K562 (cell line): ENCODE measurements at regions not wholly inside any gene's neighbourhood (a gene's known extent, or its start where the extent isn't known, plus 50 kb on each side); places are given as distances from the start of the nearest gene placed in this dataset.

Experiments used
- ATAC-seq: fragments of 200-7000 bp; cut with Tn5 transposase; 3 replicates; pipeline ENCODE4 v1.9.1; 2020; ENCODE audit warnings: moderate library complexity
- BruUV-seq: library from RNA; stranded (reverse); fragments of 400-500 nt; replicated peaks from 2 replicates; lab custom pipeline; 2021; lab: Mats Ljungman, UMichigan
- CTCF ChIA-PET: fragments of 300-600 bp; formaldehyde crosslinking; extraction: SDS; loops from one replicate; lab custom pipeline; 2021; ENCODE audit warnings: low intra/inter-chr PET ratio; lab: Yijun Ruan, JAX
- POLR2A ChIA-PET: fragments of 300-600, 350-650 bp; sonication (Branson Sonifier 250); formaldehyde crosslinking; extraction: SDS; loops from one replicate; lab custom pipeline; 2021; ENCODE audit warnings: antibody characterized with exemption, inconsistent platforms; lab: Yijun Ruan, JAX
- DNase-seq, 4 experiments: peaks; one replicate each; pipeline versions ENCODE4 v3.0.0 to v3.0.0-alpha.2; 2011 to 2018; ENCODE audit warnings: low spot score in 3 of 4, mixed read lengths in 3 of 4; ENCODE audit errors: extremely low read depth in 1 of 4
- FAIRE-seq: peaks from 2 replicates; lab custom pipeline; 2011; peaks lifted over from hg19 to GRCh38; lab: Jason Lieb, UNC
- H2AFZ ChIP-seq: 2 replicates; pipeline ENCODE4 v1.6.0; 2011; ENCODE audit warnings: low read depth, low read length, control low read depth, inconsistent platforms
- H3K27ac ChIP-seq: fragments of 200-600 bp; 3 replicates; pipeline ENCODE4 v1.8.0; 2011; ENCODE audit warnings: low read depth, mild to moderate bottlenecking, control low read depth, inconsistent platforms, low read length, moderate library complexity, mixed read lengths; ENCODE audit errors: extremely low read depth
- H3K27me3 ChIP-seq, 2 experiments: fragments of 300-600 bp in 1 of 2; 2 replicates in 1 of 2; 3 replicates in 1 of 2; pipeline versions ENCODE4 v1.6.0 to v1.8.0; 2011; ENCODE audit warnings: inconsistent platforms in 2 of 2, low read length in 2 of 2, mild to moderate bottlenecking in 1 of 2, mixed read lengths in 1 of 2, moderate library complexity in 1 of 2; ENCODE audit not compliant: control insufficient read depth in 2 of 2, insufficient read depth in 2 of 2
- H3K36me3 ChIP-seq: fragments of 300-600 bp; 3 replicates; pipeline ENCODE4 v1.8.0; 2011; ENCODE audit warnings: mild to moderate bottlenecking, low read length, inconsistent platforms; ENCODE audit not compliant: control insufficient read depth, insufficient read depth
- H3K4me1 ChIP-seq, 2 experiments: fragments of 200-600 bp in 1 of 2; replicated peaks in 1 of 2; 2 replicates in 1 of 2; 3 replicates in 1 of 2; pipeline versions ENCODE4 v1.5.1 to v1.8.0; 2011; ENCODE audit warnings: inconsistent platforms in 2 of 2, low read length in 2 of 2, mild to moderate bottlenecking in 1 of 2, mixed read lengths in 1 of 2, moderate library complexity in 1 of 2; ENCODE audit not compliant: control insufficient read depth in 2 of 2, insufficient read depth in 2 of 2
- H3K4me2 ChIP-seq: 2 replicates; pipeline ENCODE4 v1.6.1; 2011; ENCODE audit warnings: low read length, control low read depth, inconsistent platforms, mixed read lengths; ENCODE audit not compliant: insufficient read depth
- H3K4me3 ChIP-seq: fragments of 200-600 bp; sonication (generic), shearing (Covaris generic); 2 replicates; pipeline ENCODE4 v1.5.1; 2016; ENCODE audit warnings: control low read depth, inconsistent platforms
- H3K79me2 ChIP-seq: fragments of 200-600 bp; 3 replicates; pipeline ENCODE4 v1.8.0; 2011; ENCODE audit warnings: low read length, inconsistent platforms; ENCODE audit not compliant: control insufficient read depth, insufficient read depth
- H3K9ac ChIP-seq, 2 experiments: 2 replicates each; pipeline versions ENCODE4 v1.6.0 to v1.6.1; 2011; ENCODE audit warnings: low read depth in 2 of 2, low read length in 2 of 2, control low read depth in 1 of 2, inconsistent platforms in 1 of 2, mild to moderate bottlenecking in 1 of 2, mixed read lengths in 1 of 2; ENCODE audit not compliant: insufficient read depth in 1 of 2
- H3K9me1 ChIP-seq: one replicate; pipeline ENCODE4 v1.6.0; 2011; ENCODE audit warnings: inconsistent platforms, mild to moderate bottlenecking, low read length, moderate library complexity; ENCODE audit not compliant: control insufficient read depth, insufficient read depth
- H3K9me3 ChIP-seq: replicated peaks from 2 replicates; pipeline ENCODE4 v1.5.1; 2011; ENCODE audit warnings: low read depth, low read length, inconsistent platforms; ENCODE audit not compliant: control insufficient read depth, insufficient read depth
- H4K20me1 ChIP-seq: replicated peaks from 2 replicates; pipeline ENCODE4 v1.6.1; 2011; ENCODE audit warnings: low read length, inconsistent platforms, mixed read lengths; ENCODE audit not compliant: control insufficient read depth, insufficient read depth
- ATF2 ChIP-seq: sonication (generic); formaldehyde crosslinking; IDR thresholded peaks from 2 replicates; pipeline ENCODE4 v1.8.1; 2022; ENCODE audit warnings: missing genetic modification reagents
- CREM ChIP-seq: IDR thresholded peaks from 2 replicates; pipeline ENCODE4 v1.6.1; 2014; ENCODE audit warnings: antibody characterized with exemption, low read depth
- GATAD2B ChIP-seq: fragments of 450-650 bp; IDR thresholded peaks from 2 replicates; pipeline ENCODE4 v1.6.1; 2017; ENCODE audit warnings: mild to moderate bottlenecking, borderline replicate concordance
- HDAC1 ChIP-seq, 2 experiments: fragments of 450-650 bp; IDR thresholded peaks; 2 replicates each; pipeline ENCODE4 v1.6.1; 2016 to 2017; ENCODE audit warnings: inconsistent platforms in 1 of 2, mild to moderate bottlenecking in 1 of 2, moderate library complexity in 1 of 2
- PHTF2 ChIP-seq: fragments of 250-450 bp; sonication (Bioruptor Pico); IDR thresholded peaks from 2 replicates; pipeline ENCODE4 v1.5.0; 2021; ENCODE audit warnings: mild to moderate bottlenecking
- PML ChIP-seq: IDR thresholded peaks from 2 replicates; pipeline ENCODE4 v1.6.1; 2012; ENCODE audit warnings: low read length, inconsistent platforms
- PPARD ChIP-seq: fragments of 250-450 bp; sonication (Bioruptor Pico); IDR thresholded peaks from 2 replicates; pipeline ENCODE4 v1.8.0; 2022; ENCODE audit warnings: inconsistent platforms, mild to moderate bottlenecking, moderate library complexity
- STAT5A ChIP-seq: IDR thresholded peaks from 2 replicates; pipeline ENCODE4 v1.6.1; 2012; ENCODE audit warnings: low read length, inconsistent platforms, borderline replicate concordance
- TBP ChIP-seq: optimal IDR thresholded peaks from 2 replicates; pipeline ENCODE3; 2011; ENCODE audit warnings: low read depth, low read length, improper control_type of control experiment
- THAP12 ChIP-seq: fragments of 250-450 bp; sonication (Bioruptor Pico); IDR thresholded peaks from 2 replicates; pipeline ENCODE4 v1.9.0; 2021; ENCODE audit warnings: mild to moderate bottlenecking, inconsistent platforms
- ZEB2 ChIP-seq: fragments of 450-650 bp; IDR thresholded peaks from 2 replicates; pipeline ENCODE4 v1.6.1; 2016
- ZNF311 ChIP-seq: fragments of 250-450 bp; sonication (Bioruptor Pico); IDR thresholded peaks from 2 replicates; pipeline ENCODE4 v1.4.0; 2020; ENCODE audit warnings: mild to moderate bottlenecking, moderate library complexity
- ZNF518B ChIP-seq: fragments of 250-450 bp; sonication (Bioruptor Pico); IDR thresholded peaks from 2 replicates; pipeline ENCODE4 v1.5.0; 2021; ENCODE audit warnings: mild to moderate bottlenecking, moderate library complexity
- ZNF76 ChIP-seq: fragments of 250-450 bp; sonication (Bioruptor Pico); IDR thresholded peaks from 2 replicates; pipeline ENCODE4 v1.4.0; 2020; ENCODE audit warnings: mild to moderate bottlenecking, moderate library complexity, borderline replicate concordance
- WGBS: fragments of 100-300 bp; shearing (Covaris generic); methylation state at CpG from one replicate; pipeline ENCODE4 v1.1.6; 2016; ENCODE audit warnings: low coverage, mixed read lengths; ENCODE audit not compliant: insufficient coverage; ENCODE audit errors: missing lambda C conversion rate; 5-methylcytosine and 5-hydroxymethylcytosine counted together
- in situ Hi-C: fragments of 300-500 bp; cut with MboI; formaldehyde crosslinking; loops from 4 replicates; pipeline ENCODE4 v1.15.0; 2018; ENCODE audit warnings: inconsistent platforms, mixed read lengths
- intact Hi-C: fragments of 100-400 bp; cut with micrococcal nuclease; formaldehyde crosslinking; loops from 2 replicates; pipeline ENCODE4 v1.14.2; 2022
- TF ChIP-seq, protein P1 (sequence below), 2 experiments: fragments of 250-450 bp in 1 of 2; fragments of 450-650 bp in 1 of 2; sonication (Bioruptor Pico) in 1 of 2; IDR thresholded peaks; 2 replicates each; pipeline versions ENCODE4 v1.6.1 to v1.8.0; 2016 to 2021; ENCODE audit warnings: mild to moderate bottlenecking in 2 of 2, moderate library complexity in 2 of 2, missing compliant biosample characterization in 1 of 2, missing genetic modification characterization in 1 of 2

DNA sequence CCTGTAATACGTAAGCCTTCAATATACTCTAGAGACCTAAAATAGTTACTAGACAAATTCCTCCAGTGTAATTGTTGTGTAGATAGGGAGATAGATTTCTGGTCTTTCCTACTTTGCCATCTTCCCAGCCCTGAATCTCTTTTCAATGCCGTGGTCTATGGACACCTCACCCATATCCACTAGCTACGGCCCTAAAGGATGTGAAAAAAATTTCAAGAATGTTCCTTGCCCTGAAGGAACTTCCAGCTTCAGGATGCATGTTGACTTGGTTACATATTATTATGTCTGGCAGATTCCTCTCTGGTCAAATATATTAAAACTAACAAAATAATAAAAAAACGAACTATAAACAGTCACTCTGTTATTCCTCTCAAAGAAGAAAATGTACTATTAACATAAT is 52.4 kb upstream of the TSPAN5 start:
- no TSS peak for BruUV-seq
- no peak for FAIRE-seq
- no peaks in the 10 kb centered on the region for H3K9me1 ChIP-seq
- WGBS, result 10% methylated on average over 4 of the region's 4 CpGs
- ATAC-seq, result no peak
- H3K4me2 ChIP-seq, result no peak overlapping the region
- H3K27ac ChIP-seq, result no peak overlapping the region
- H3K27me3 ChIP-seq, result no peaks in the 10 kb centered on the region
- no peaks in the 10 kb centered on the region; the same call in 1 of the 2 replicates for H3K9me3 ChIP-seq
- CTCF ChIA-PET, result no interaction called here
- intact Hi-C loops (no loop called here), in situ Hi-C loops (no loop called here)
- no peak overlapping the region for H2AFZ ChIP-seq
- H3K36me3 ChIP-seq, result no peaks in the 10 kb centered on the region
- H3K79me2 ChIP-seq, result no peaks in the 10 kb centered on the region
- no peak overlapping the region for H3K4me3 ChIP-seq
- no peaks in the 10 kb centered on the region for H4K20me1 ChIP-seq
- H3K4me1 ChIP-seq, result no peaks in the 10 kb centered on the region
- POLR2A ChIA-PET, result no interaction called here
- TF ChIP-seq TBP (no peak), ZNF76 (CRISPR knock-in tag) (no peak), ZNF311 (CRISPR knock-in tag) (no peak), CREM (no peak), PHTF2 (CRISPR knock-in tag) (no peak), ZEB2 (no peak), ZNF518B (CRISPR knock-in tag) (no peak), STAT5A (no peak), HDAC1 (IDR thresholded peaks at IDR 0.05) (no peak), ATF2 (CRISPR knock-in tag) (no peak), THAP12 (no peak), PPARD (no peak), PML (no peak), GATAD2B (no peak)
- TF ChIP-seq, protein P1, sequence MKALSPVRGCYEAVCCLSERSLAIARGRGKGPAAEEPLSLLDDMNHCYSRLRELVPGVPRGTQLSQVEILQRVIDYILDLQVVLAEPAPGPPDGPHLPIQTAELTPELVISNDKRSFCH (CRISPR knock-in tag; IDR thresholded peaks at IDR 0.05), result no peak
- TF ChIP-seq, protein P1 (tag; IDR thresholded peaks at IDR 0.05), result no peak
- no peak for DNase-seq
- no peak overlapping the region for H3K9ac ChIP-seq
